HG02623 (cell line): ENCODE measurements at regions not wholly inside any gene's neighbourhood (a gene's known extent, or its start where the extent isn't known, plus 50 kb on each side); places are given as distances from the start of the nearest gene placed in this dataset.
A peak's percentile ranks its signal among the peaks of the same experiment; 100 is the strongest.

Experiments used
- ATAC-seq: cut with Tn5 transposase; IDR thresholded peaks from one replicate; pipeline ENCODE4 v1.9.1; 2021; ENCODE audit warnings: moderate library complexity; ENCODE audit not compliant: unreplicated experiment

GRCh38 chr5:159420940-159421339 lies 90.7 kb upstream of the IL12B start:
- ATAC-seq, result no peak

- no peak for ATAC-seq
Measured at GRCh38 chr5:159422361-159422760, 92.1 kb upstream of the IL12B start.

GRCh38 chr5:159422910-159423309 lies 92.6 kb upstream of the IL12B start:
- ATAC-seq, result no peak

- no peak for ATAC-seq
Measured at GRCh38 chr5:159424123-159424522, 93.8 kb upstream of the IL12B start.

- ATAC-seq, result no peak
Measured at GRCh38 chr5:159426694-159427093, 96.4 kb upstream of the IL12B start.

- peak; percentile 73 for ATAC-seq
Measured at GRCh38 chr5:159427180-159428012, 97.1 kb upstream of the IL12B start.

- no peak for ATAC-seq
Measured at GRCh38 chr5:159430361-159431012, 100.2 kb upstream of the IL12B start.

GRCh38 chr5:159435855-159436254 lies 105.6 kb upstream of the IL12B start:
- ATAC-seq, result no peak

- no peak for ATAC-seq
Measured at GRCh38 chr5:159438092-159438491, 107.8 kb upstream of the IL12B start.

- ATAC-seq, result no peak
Measured at GRCh38 chr5:159439002-159439401, 108.7 kb upstream of the IL12B start.

GRCh38 chr5:159440235-159440634 lies 109.9 kb upstream of the IL12B start:
- ATAC-seq, result no peak

- ATAC-seq, result no peak
Measured at GRCh38 chr5:159440968-159441367, 110.7 kb upstream of the IL12B start.

- ATAC-seq, result no peak
Measured at GRCh38 chr5:159441441-159441840, 111.2 kb upstream of the IL12B start.

GRCh38 chr5:159442206-159442850 lies 112.0 kb upstream of the IL12B start:
- ATAC-seq, result no peak

- ATAC-seq, result no peak
Measured at GRCh38 chr5:159444441-159445082, 114.3 kb upstream of the IL12B start.

- ATAC-seq, result no peak
Measured at GRCh38 chr5:159447116-159447515, 116.8 kb upstream of the IL12B start.

- no peak for ATAC-seq
Measured at GRCh38 chr5:159448841-159449407, 118.6 kb upstream of the IL12B start.

- no peak for ATAC-seq
Measured at GRCh38 chr5:159449925-159450324, 119.6 kb upstream of the IL12B start.

- ATAC-seq, result no peak
Measured at GRCh38 chr5:159450417-159450816, 120.1 kb upstream of the IL12B start.

- no peak for ATAC-seq
Measured at GRCh38 chr5:159451197-159452052, 121.1 kb upstream of the IL12B start.
